K562 (cell line): ENCODE measurements at regions not wholly inside any gene's neighbourhood (a gene's known extent, or its start where the extent isn't known, plus 50 kb on each side); places are given as distances from the start of the nearest gene placed in this dataset.
"Not testable (repeated sequence)": the region's sequence is repeated elsewhere in the genome, so short reads cannot be mapped to it uniquely, and the experiment has no call there.

Source experiments
- ARHGAP35 ChIP-seq: fragments of 450-650 bp; IDR thresholded peaks from 2 replicates; pipeline ENCODE4 v1.6.1; 2018; ENCODE audit not compliant: partially characterized antibody
- NFXL1 ChIP-seq: fragments of 450-650 bp; formaldehyde crosslinking; IDR thresholded peaks from 2 replicates; pipeline ENCODE4 v1.4.0; 2021; ENCODE audit warnings: mild to moderate bottlenecking

DNA sequence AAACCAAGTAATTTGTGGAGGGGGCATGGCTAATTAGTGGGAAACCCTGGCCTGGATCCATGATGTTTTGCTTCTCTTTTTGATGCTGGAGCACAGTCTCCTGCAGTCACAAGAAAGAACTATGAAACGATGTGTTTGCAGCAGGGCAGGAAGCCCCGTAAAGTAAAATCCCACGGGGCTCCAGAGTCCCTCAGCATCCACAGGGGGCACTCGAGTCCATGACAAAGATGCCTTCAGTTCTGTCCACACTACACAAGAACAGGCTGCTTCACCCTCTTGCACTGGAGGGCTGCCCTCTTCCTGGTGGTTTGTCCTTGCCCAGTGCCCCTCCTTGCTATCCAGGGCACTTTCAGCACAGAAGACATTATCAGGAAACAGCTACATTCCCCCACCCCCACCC lies 475.1 kb downstream of the TUBA3C start:
- TF ChIP-seq ARHGAP35; NFXL1 (CRISPR knock-in tag): not testable (repeated sequence)
